ENCODE measurements at regions not wholly inside any gene's neighbourhood (a gene's known extent, or its start where the extent isn't known, plus 50 kb on each side); places are given as distances from the start of the nearest gene placed in this dataset.

GRCh38 chr5:135130261-135131215, 96.5 kb upstream of the PITX1 start:
- Mint-ChIP-seq H3K4me3 (no peak overlapping the region), H3K27ac (no peak overlapping the region), H3K4me1 (peaks cover 9% of the 10 kb centered on the region), H3K36me3 (no peaks in the 10 kb centered on the region), H3K27me3 (peaks cover 18% of the 10 kb centered on the region), H3K9me3 (no peaks in the 10 kb centered on the region)
- ATAC-seq (ENCODE audit: low read depth), result no peak
- no peak for DNase-seq (ENCODE audit: low spot score in 2 of 2)

- DNase-seq (ENCODE audit: low spot score in 2 of 2) (no peak), ATAC-seq (ENCODE audit: low read depth) (no peak)
- no peak overlapping the region for H3K4me3 Mint-ChIP-seq
Measured at GRCh38 chr5:135129307-135129706, 95.3 kb upstream of the PITX1 start.

GRCh38 chr5:135128361-135128760, 94.3 kb upstream of the PITX1 start:
- Mint-ChIP-seq H3K4me3 (no peak overlapping the region), H3K36me3 (no peaks in the 10 kb centered on the region), H3K27ac (no peak overlapping the region), H3K9me3 (no peaks in the 10 kb centered on the region), H3K27me3 (peaks cover 10% of the 10 kb centered on the region), H3K4me1 (peaks cover 9% of the 10 kb centered on the region)
- no peak for ATAC-seq (ENCODE audit: low read depth)
- DNase-seq (ENCODE audit: low spot score in 2 of 2), result no peak

More at GRCh38 chr5:135129307-135129706, 95.3 kb upstream of the PITX1 start:
- Mint-ChIP-seq H3K36me3 (no peaks in the 10 kb centered on the region), H3K4me1 (peaks cover 9% of the 10 kb centered on the region), H3K27me3 (peaks cover 14% of the 10 kb centered on the region), H3K27ac (no peak overlapping the region), H3K9me3 (no peaks in the 10 kb centered on the region)

GRCh38 chr5:135127439-135128240, 93.6 kb upstream of the PITX1 start:
- Mint-ChIP-seq H3K27me3 (peaks cover 10% of the 10 kb centered on the region), H3K27ac (no peak overlapping the region), H3K36me3 (no peaks in the 10 kb centered on the region), H3K4me1 (peaks cover 9% of the 10 kb centered on the region), H3K9me3 (no peaks in the 10 kb centered on the region), H3K4me3 (no peak overlapping the region)
- ATAC-seq (ENCODE audit: low read depth), result no peak
- DNase-seq (ENCODE audit: low spot score in 2 of 2), result no peak

GRCh38 chr5:135126688-135127438, 92.8 kb upstream of the PITX1 start:
- DNase-seq (ENCODE audit: low spot score in 2 of 2) (no peak), ATAC-seq (ENCODE audit: low read depth) (no peak)
- no peak overlapping the region for H3K4me3 Mint-ChIP-seq
- H3K36me3 Mint-ChIP-seq, result no peaks in the 10 kb centered on the region
- peaks cover 10% of the 10 kb centered on the region for H3K27me3 Mint-ChIP-seq
- H3K27ac Mint-ChIP-seq, result no peak overlapping the region
- H3K4me1 Mint-ChIP-seq, result peaks cover 9% of the 10 kb centered on the region
- no peaks in the 10 kb centered on the region for H3K9me3 Mint-ChIP-seq

- DNase-seq (ENCODE audit: low spot score in 2 of 2) (no peak), ATAC-seq (ENCODE audit: low read depth) (no peak)
- no peak overlapping the region for H3K27ac Mint-ChIP-seq
- H3K9me3 Mint-ChIP-seq, result no peaks in the 10 kb centered on the region
- peaks cover 4% of the 10 kb centered on the region for H3K4me1 Mint-ChIP-seq
- H3K27me3 Mint-ChIP-seq, result peaks cover 6% of the 10 kb centered on the region
- H3K36me3 Mint-ChIP-seq, result no peaks in the 10 kb centered on the region
- H3K4me3 Mint-ChIP-seq, result no peak overlapping the region
Measured at GRCh38 chr5:135124724-135125123, 90.7 kb upstream of the PITX1 start.

- DNase-seq (ENCODE audit: low spot score in 2 of 2) (no peak), ATAC-seq (ENCODE audit: low read depth) (no peak)
- Mint-ChIP-seq H3K27ac (no peak overlapping the region), H3K36me3 (no peaks in the 10 kb centered on the region), H3K9me3 (no peaks in the 10 kb centered on the region), H3K4me3 (no peak overlapping the region), H3K27me3 (peaks cover 6% of the 10 kb centered on the region), H3K4me1 (peaks cover under 1% of the 10 kb centered on the region)
Measured at GRCh38 chr5:135124128-135124527, 90.1 kb upstream of the PITX1 start.

- Mint-ChIP-seq H3K4me3 (no peak overlapping the region), H3K27ac (no peak overlapping the region), H3K4me1 (no peaks in the 10 kb centered on the region), H3K36me3 (no peaks in the 10 kb centered on the region), H3K27me3 (peaks cover 6% of the 10 kb centered on the region), H3K9me3 (no peaks in the 10 kb centered on the region)
- no peak for DNase-seq (ENCODE audit: low spot score in 2 of 2)
- ATAC-seq (ENCODE audit: low read depth), result no peak
Measured at GRCh38 chr5:135122797-135123196, 88.8 kb upstream of the PITX1 start.

GRCh38 chr5:135120951-135121350, 86.9 kb upstream of the PITX1 start:
- DNase-seq (ENCODE audit: low spot score in 2 of 2) (no peak), ATAC-seq (ENCODE audit: low read depth) (no peak)
- Mint-ChIP-seq H3K4me3 (no peak overlapping the region), H3K4me1 (no peaks in the 10 kb centered on the region), H3K36me3 (no peaks in the 10 kb centered on the region), H3K27me3 (peaks cover 6% of the 10 kb centered on the region), H3K9me3 (no peaks in the 10 kb centered on the region), H3K27ac (no peak overlapping the region)

GRCh38 chr5:135119481-135119880, 85.5 kb upstream of the PITX1 start:
- DNase-seq (ENCODE audit: low spot score in 2 of 2) (no peak), ATAC-seq (ENCODE audit: low read depth) (no peak)
- H3K4me1 Mint-ChIP-seq, result no peaks in the 10 kb centered on the region
- no peak overlapping the region for H3K4me3 Mint-ChIP-seq
- no peak overlapping the region for H3K27ac Mint-ChIP-seq
- H3K9me3 Mint-ChIP-seq, result no peaks in the 10 kb centered on the region
- H3K36me3 Mint-ChIP-seq, result no peaks in the 10 kb centered on the region
- H3K27me3 Mint-ChIP-seq, result peaks cover 6% of the 10 kb centered on the region

- H3K4me1 Mint-ChIP-seq, result no peaks in the 10 kb centered on the region
- no peak overlapping the region for H3K27ac Mint-ChIP-seq
- DNase-seq (ENCODE audit: low spot score in 2 of 2) (no peak), ATAC-seq (ENCODE audit: low read depth) (no peak)
- H3K9me3 Mint-ChIP-seq, result no peaks in the 10 kb centered on the region
- H3K27me3 Mint-ChIP-seq, result peaks cover 3% of the 10 kb centered on the region
- no peak overlapping the region for H3K4me3 Mint-ChIP-seq
- H3K36me3 Mint-ChIP-seq, result no peaks in the 10 kb centered on the region
Measured at GRCh38 chr5:135117590-135117989, 83.6 kb upstream of the PITX1 start.

GRCh38 chr5:135116160-135116561, 82.1 kb upstream of the PITX1 start:
- H3K27ac Mint-ChIP-seq, result no peak overlapping the region
- H3K4me3 Mint-ChIP-seq, result no peak overlapping the region
- DNase-seq (ENCODE audit: low spot score in 2 of 2) (no peak), ATAC-seq (ENCODE audit: low read depth) (no peak)
- no peaks in the 10 kb centered on the region for H3K36me3 Mint-ChIP-seq
- peaks cover under 1% of the 10 kb centered on the region for H3K27me3 Mint-ChIP-seq
- H3K4me1 Mint-ChIP-seq, result no peaks in the 10 kb centered on the region
- no peaks in the 10 kb centered on the region for H3K9me3 Mint-ChIP-seq

GRCh38 chr5:135115591-135115990, 81.6 kb upstream of the PITX1 start:
- H3K27me3 Mint-ChIP-seq, result no peaks in the 10 kb centered on the region
- no peak for DNase-seq (ENCODE audit: low spot score in 2 of 2)
- H3K9me3 Mint-ChIP-seq, result no peaks in the 10 kb centered on the region
- ATAC-seq (ENCODE audit: low read depth), result no peak
- H3K4me3 Mint-ChIP-seq, result no peak overlapping the region
- H3K27ac Mint-ChIP-seq, result no peak overlapping the region
- no peaks in the 10 kb centered on the region for H3K4me1 Mint-ChIP-seq
- no peaks in the 10 kb centered on the region for H3K36me3 Mint-ChIP-seq

- Mint-ChIP-seq H3K36me3 (no peaks in the 10 kb centered on the region), H3K27me3 (no peaks in the 10 kb centered on the region), H3K27ac (no peak overlapping the region), H3K9me3 (no peaks in the 10 kb centered on the region), H3K4me1 (no peaks in the 10 kb centered on the region), H3K4me3 (no peak overlapping the region)
- ATAC-seq (ENCODE audit: low read depth), result no peak
- DNase-seq (ENCODE audit: low spot score in 2 of 2), result no peak
Measured at GRCh38 chr5:135114759-135115158, 80.7 kb upstream of the PITX1 start.
